Activated CD4-positive, alpha-beta T cell treated with anti-CD3 and anti-CD28 coated beads for 24 hours (primary cell): ENCODE measurements at regions not wholly inside any gene's neighbourhood (a gene's known extent, or its start where the extent isn't known, plus 50 kb on each side); places are given as distances from the start of the nearest gene placed in this dataset.

Experiments
- DNase-seq, 2 donors: peaks; one replicate each; pipeline ENCODE4 v3.0.0-alpha.2; 2020; ENCODE audit warnings: low read depth in 2 of 2

DNA sequence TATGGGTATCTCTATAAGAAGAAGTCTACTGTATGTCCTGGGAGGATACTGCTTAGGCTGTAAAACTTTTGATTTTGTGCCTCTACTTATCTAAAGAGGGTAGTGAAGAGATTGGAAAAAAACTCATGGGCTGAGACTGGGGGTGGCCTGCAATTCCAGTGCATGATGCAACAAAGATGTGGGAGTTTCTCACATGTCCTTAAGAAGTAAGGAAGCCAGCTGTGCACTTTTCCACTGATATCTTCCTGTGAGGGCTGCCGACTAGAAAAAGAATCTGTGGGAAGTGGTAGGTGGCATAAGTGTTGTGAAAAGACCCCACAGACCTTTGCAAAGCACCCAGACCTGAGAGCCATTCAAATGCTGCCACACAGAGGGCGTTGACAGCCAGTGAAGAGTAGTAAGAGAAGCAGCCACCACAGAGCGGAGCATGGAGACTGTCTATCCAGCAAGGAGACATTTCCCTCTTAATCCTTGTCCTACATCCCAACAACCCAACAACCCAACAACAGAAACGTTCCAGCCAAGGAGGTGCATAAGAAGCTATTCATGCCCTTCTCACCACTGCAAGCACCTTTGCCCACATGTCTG, 65.1 kb downstream of the PFDN4 start:
- DNase-seq, result no peak

DNA sequence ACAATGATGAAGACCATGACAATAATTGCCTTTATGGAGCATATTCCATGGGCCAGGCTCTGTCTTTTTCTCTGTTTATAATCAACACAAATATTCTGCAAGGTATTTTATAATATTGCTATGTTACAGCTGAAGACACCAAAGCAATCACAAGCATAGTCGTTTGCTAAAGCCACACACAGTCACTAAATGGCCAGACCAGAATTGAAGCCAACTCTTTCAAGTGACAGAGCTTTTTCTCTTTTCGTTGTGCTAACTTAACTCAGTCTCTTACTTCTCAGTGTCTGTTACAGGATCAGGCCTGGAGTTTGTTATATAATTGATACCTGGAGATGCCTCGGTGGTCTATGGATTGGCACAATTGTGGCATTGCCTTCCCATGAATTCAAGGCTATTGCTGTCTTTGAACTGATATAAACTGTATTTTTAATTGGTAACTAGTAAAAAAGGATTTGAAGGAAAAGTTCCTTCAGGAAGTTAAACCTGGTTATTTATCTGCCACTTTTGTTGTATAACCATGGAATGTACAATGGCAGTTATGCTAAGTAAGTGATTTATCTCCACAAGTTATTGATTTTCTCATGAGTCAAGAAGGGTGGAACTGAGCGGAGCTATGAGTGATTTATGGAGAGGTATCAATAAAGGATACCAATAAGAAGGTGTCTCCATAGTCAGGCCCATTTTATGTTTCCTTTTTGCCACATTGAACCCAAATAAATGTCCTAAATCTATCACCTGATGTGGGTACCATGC, 67.6 kb downstream of the PFDN4 start:
- DNase-seq, result no peak

DNA sequence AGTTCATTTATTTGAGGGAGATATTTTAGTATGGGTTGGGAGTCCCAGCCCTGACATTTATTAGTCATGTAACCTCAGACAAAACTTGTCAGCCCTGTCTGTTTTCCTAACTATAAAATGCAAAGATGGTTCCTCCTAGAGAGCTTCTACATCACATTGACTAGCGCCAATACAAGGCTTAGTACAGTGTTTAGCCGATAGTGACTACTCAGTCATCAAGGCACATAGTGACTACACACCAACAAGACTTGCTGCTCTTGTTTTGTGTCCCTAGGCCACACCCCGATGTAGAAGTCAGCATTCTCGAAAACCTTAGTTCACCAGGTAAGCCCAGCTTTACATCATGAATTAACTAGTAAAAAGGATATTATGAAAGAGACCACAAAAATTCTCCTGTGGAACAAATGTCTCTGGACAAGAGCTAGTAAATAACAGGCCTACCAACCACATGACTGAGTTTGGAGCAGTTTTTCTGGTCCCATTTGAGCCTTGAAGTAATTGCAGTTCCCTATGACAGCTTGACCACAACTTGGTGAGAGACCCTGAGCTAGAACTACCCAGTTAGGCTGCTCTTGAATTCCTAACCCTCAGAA, 68.8 kb downstream of the PFDN4 start:
- DNase-seq, result no peak

DNA sequence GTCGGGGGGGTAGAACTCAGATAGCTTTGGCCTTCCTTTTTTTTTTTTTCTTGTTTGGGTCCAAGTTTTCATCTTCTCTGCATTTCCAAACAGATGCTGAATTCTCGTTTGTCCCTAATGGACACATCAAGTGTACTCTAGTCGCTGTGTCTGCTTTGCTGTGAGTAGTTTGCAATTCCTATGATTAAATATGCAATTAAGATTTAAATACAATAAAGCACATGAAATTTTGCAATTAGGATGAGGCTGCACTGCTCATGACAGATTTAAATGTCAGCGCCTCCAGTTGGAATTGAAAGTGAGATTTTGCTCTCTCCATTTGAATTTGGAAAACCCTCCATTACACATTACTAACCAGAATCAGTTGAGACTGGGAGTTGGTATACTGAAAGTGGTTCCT, 70.4 kb downstream of the PFDN4 start:
- DNase-seq, result no peak

DNA sequence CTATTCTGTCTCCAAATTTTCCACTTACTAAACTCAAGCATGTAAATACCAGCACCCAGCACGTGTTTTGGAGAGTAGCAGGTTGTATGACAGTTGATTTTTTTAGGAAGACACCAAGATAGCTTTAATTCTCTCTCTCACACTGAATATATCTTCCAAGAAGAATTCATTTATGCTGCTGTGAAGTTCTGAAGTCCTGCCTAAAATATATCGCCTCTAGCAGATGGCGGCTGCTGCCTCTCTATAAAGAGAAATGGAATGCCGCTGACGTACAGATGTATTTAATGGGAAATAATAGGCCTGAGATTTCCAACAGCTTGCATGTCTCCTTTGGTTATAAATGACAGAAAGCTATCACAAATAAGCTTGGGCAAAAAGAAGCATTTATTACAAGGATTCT, 74.7 kb downstream of the PFDN4 start:
- no peak for DNase-seq

DNA sequence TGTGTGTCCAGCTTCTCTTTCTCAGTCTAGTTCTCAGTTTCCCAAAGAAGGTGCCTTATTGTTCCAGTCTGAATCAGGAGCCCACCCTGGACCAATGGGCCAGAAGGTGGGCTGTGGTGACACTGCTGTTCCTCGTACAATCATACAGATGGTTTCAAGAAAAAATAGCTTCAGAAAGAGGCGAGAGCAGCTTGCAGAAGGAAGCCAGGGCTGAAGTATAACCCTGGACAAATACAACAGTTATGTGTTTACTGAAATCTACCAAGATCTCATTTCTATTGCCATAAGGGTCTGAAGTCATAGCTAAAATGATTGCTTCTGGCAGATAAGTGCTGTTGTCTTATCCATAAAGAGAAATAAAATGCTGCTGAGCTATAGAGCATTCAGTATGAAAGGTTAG, 75.4 kb downstream of the PFDN4 start:
- DNase-seq, result no peak

DNA sequence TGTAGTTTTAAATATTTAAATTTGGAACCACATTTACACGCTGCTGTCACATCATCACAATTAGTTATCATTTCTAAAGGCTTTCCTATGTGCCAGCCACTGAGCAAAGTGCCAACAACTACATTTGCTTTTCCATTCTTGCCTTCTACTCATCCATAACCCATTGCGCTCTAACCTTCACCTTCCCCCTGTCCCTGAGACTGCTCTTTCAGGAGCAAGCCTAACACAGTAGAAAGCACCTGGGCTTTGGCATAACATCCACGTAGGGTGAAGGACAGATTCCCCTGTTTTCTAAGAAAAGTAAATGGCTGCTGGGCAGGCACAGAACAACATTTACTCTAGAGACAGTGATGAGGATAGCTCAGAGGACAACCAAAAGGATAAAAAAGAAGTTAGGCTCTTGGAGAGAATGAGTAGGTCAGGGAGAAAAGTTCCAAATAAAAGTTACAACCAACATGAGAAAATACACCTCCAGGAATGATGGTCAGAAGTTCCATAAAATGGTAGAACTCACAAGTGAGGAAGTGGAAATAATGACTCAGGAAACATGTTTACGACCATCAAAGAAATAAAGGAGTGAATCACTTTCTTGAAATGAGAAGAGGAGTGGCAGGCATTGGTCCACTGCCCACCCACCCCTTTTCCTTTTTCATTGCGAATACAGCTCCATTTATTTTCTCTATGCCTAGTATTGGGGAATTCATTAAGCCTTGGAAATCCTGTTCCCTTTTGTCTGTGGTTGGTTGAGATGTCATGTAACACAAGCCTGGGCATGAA, 77.2 kb downstream of the PFDN4 start:
- peak in 1 of 2 donors; percentile 16 for DNase-seq

DNA sequence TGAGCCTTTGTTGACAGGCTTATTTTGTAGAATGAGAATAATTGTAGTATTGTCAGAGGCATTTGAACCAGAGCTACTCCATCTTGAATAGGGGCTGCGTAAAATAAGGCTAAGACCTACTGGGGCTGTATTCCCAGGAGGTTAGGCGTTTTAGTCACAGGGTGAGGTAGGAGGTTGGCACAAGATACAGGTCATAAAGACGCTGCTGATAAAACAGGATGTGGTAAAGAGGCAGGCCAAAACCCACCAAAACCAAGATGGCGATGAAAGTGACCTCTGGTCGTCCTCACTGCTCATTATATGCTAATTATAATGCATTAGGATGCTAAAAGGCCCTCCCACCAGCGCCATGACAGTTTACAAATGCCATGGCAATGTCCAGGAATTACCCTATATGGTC, 82.7 kb downstream of the PFDN4 start:
- DNase-seq, result no peak

DNA sequence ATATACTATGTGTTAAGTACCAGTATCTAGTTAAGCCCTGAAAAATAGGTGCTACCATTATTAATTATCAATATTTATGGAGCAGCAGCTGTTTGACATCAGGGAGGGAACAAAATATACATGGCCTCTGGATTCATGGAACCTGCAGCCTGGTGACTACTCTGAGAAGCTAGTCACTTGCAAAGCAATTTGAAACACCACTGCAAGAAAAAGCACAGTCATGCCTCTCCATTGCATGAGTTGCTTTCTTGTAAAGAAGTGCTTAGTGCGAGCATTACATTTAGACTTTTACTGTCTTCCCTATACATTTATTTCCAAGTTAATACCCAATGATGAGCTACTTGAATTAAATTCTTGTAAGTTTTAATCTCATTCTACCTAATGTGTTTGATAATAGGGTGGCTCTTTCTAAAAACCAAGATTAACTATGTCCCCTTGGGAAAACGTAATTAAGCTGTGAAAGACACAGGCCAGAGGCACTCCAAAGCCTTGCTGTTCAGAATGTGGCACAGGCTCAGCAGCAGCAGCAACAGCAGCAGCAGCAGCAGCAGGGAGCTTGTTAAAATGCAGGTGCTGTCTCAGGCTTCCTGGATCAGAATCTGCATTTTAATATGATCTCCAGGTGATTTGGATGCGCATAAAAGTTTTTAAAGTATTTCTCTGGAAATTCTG, 83.6 kb downstream of the PFDN4 start:
- DNase-seq, result no peak

DNA sequence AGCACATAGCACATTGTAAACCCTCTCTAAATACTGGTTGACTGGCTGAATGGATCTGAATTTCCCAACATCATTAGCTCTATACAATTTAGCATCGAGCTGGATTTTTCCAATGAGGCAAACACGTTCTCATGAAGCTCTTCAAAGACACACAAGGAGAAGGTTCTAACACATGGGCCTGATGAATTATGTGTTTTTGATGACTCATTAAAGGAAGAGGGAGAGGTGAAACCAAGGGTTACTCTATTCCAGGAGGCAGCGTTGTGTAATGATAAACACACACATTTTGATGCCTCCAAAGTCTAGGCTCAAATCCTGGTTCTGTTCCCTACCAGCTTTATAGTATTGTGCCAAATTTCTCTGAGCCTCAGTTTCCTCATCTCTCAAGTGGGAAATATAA, 84.3 kb downstream of the PFDN4 start:
- no peak for DNase-seq

DNA sequence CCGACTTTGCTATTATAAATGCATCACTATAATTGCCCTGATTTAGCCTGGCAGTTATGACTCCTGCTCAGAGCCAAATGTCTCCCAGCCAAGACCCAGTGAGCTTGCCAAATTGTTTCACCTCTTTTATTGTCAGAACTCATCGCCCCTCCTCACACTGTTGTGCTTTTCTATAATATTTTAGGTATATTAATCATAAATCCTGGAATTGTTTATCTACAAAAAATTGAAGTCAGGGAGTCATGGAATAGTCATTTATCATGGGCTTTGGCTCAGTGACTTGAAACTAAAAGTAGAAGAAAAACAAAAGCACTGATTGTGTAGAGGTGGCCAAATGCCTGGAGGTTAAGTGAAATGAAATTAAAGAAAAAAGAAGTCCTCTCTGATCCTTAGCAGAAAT, 85.6 kb downstream of the PFDN4 start:
- no peak for DNase-seq

DNA sequence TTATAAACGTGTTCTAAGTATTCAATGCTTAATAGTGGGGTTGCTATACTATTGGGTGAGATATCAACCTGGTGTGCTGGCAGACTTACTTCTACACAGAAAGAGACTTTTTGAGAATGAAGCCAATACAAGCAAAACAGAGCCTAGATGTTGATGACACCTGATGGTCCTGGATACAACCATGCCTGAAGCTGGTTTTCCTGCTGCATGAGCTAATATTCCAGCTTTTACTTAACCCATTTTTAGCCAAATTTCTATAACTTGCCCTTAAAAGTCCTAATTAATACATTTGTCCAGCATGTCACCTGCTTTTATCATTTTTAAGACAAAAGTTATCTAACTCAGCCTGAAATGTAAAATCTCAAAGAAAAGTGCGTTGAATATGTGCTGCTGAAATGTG, 86.2 kb downstream of the PFDN4 start:
- DNase-seq, result no peak

DNA sequence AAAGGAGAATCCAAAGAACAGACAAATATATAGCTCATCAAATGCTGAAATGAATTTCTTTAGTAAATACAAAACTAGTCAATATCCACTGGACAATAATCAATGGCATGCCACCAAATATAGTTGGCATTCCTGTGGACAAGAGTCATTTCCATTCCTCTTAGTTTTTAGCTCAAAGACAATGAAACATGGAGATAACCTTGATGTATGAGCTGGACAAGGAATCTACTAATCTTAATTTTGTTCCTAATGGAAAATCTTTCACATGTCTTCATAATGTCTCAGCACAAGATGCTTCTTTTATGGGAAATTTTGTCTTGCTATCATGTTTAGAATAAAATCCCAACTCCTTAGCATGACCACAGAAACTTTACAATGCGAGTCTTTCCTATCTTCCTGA, 87.8 kb downstream of the PFDN4 start:
- no peak for DNase-seq

DNA sequence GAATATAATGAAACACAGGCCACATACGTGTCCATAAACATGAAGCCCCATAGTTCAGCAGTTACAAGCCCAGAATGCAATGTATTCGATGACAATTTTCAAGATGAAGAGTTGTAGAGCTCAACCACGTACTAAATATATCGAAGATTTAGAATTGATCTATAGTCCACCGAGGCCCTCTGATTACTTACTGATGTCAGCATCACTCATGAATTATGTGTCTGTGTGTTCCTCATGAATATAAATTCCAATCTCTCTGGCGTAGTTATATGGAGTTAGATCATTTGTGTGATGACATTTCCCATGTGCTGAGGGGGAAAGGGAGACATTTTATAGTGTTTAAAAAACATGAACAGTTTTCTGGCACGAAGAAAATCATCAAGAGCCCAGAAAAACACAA, 97.5 kb downstream of the PFDN4 start:
- DNase-seq, result no peak

DNA sequence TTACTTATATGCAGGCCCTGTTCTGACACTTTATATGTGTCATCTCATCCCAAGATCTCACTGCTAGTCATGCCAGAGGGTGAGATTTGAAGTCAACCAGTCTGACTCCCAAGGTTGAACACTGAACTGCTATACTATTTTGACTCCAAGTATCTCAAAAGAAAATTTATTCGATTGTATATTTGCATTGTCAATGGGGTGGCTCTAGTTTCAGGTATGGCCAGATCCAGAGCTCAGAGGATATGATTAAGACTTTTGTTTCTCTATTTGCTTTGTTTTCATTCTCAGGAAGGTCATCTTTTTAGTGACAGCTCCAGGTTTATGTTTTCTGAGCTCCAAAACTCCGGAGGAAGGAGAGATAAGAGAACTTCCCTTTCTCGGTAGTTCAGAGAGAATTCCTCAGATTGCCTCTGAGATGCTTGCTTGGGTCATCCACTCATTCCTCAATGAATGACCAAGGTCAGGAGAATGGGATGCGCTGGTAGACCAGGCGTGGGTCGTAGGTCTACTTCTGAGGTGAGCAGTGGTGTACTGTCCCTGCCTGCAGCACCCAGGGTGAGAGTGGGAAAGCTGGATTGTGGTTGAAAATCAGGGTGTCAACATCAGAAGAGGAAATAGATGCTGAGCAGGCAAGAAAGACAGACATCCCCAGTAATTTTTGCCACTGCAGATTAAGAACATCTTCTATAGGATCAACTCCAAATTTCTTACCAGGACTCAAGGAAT, 99.3 kb downstream of the PFDN4 start:
- no peak for DNase-seq

DNA sequence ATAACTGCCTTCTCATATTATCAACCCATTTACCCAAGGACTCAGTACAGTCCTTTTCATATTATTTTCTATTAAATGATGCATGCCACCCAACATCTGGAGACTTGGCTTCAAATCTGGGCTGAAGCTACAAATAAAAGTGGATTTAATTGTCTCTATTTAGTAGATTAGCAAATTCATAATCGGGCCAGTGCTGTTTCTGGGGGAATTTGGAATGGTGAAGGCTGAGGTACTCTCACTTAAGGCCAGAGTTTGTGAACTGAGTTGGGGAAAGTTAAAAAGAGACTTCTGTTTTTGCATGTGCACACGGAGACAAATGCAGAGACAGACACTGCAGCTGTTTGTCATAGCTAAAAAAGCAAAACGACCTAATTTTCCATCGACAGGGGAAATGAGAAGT, 100.9 kb downstream of the PFDN4 start:
- DNase-seq, result no peak

DNA sequence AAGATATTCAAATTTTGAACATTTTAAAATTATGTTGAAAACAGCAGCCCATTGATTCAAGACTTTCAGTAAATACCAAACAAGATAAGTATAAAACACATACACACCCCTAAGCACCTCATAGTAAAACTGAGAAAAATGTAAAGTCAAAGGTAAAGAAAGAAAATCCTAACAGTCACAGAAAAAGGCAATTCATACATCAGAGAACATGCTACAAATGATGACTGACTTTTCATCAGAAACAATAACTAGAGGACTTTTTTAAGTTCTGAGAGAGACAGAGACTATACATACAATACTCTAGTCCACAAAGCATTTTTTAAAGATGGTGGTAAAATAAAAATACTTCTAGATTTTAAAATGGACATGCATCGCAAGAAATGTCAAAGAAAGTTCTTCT, 111.0 kb downstream of the PFDN4 start:
- no peak for DNase-seq

DNA sequence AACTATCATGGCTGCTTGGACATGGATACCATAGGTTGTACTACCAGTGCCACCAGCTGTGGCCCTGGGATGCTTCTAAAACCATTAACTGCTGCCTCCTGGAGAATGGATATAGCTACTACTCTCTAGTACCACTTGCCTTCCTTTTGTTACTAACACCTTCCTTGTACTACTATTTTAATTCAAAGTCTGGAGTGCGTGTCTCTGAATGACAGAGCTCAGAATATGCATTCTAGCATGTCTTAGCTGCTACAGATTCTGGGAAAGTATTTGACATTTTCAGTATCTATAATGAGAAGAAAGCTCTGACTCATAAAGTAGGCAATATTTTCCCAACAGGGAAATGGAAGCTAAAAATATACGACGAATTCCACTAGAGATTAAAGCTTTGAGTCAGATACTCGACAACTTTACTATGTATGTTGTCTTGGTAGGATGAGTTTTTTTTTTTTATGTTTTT, 112.3 kb downstream of the PFDN4 start:
- no peak for DNase-seq

DNA sequence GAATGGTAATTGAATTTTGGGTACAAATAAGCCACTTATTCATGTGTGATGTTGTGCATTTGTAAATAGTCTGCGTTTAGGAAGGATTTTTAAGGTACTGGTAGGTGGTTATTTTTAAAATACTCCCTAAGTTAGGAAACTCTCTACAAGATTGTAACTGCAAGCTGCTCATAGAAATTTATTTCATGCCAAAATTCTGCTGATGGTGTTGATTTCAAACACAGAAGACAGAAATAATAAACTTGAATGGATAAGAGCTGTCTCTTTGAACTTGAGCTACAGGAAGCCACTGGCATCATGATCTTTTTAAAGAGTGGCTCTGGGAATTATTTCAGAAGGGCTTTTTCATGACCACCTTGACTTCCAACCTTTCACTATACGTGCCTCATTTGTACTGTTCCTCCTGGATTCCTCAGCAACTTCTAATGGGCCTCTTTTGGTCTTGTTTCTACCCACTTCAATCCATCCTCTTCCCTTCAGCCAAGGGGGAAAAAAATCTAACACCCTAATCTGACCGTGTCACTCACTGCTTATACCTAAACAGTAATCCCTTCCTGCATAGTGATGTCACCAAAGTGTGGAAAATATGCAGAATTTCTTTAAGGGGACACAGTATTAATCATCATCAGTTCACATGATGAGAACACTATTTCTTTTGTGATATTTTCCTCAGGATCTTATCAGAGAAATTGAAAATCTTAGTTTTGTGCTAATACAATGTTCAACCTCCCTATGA, 113.6 kb downstream of the PFDN4 start:
- no peak for DNase-seq

DNA sequence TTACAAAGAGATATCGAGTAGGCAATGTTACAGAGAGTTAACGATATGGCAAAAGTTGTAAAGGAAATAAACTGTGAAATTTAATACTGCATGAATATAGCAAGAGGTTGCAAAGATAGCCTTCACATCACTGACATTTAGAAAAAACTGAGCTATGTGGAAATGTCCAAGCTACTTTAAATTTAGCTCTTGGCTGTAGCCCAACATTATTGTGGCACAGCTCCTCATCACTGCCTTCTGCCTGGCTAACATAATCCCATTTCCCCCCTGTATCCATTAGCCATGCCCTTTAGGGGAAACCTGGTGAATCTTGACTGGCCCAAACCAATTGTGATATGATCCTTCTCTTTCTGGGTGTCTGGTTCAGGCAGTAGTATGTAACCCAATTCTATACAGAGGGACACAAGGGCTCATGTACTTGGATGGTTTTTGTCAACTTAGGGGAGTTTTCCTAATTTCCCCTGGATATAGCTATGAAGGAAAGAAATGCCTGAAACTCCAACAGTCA, 115.4 kb downstream of the PFDN4 start:
- no peak for DNase-seq
